ENCODE measurements at regions not wholly inside any gene's neighbourhood (a gene's known extent, or its start where the extent isn't known, plus 50 kb on each side); places are given as distances from the start of the nearest gene placed in this dataset.

- intact Hi-C loops (cut with micrococcal nuclease; ENCODE audit: unreplicated experiment) = no loop called here
Measured at GRCh38 chr3:117003501-117003900, 293.9 kb downstream of the TUSC7 start.

DNA sequence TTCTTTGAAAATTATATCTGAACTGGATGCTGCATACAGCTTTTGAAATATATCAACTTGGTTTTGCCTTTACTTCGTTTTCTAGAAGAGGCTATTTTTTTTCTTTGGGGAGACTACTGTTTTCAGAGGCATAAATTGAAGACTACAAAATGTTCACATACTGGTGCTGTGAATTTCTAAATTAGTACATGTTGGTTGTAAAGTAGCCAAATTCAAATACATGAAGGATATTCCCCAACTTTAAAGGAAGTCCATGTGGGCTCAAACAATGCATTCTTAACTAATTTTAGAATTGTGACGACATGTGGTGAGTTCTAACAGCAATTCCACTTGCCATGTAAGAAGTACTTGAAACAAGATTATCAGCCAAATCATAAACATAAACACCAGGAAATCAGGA, 295.7 kb downstream of the TUSC7 start:
- no TSS peak for BruUV-seq (replicated peaks)

More at GRCh38 chr3:117003501-117003900, 293.9 kb downstream of the TUSC7 start:
- no peaks in the 10 kb centered on the region for H3K9me3 Mint-ChIP-seq (ENCODE audit: low read depth, unreplicated experiment)
- CTCF ChIA-PET = no interaction called here
- H3K36me3 Mint-ChIP-seq (ENCODE audit: insufficient read depth, unreplicated experiment) = no peaks in the 10 kb centered on the region
- TF ChIP-seq, protein P1, sequence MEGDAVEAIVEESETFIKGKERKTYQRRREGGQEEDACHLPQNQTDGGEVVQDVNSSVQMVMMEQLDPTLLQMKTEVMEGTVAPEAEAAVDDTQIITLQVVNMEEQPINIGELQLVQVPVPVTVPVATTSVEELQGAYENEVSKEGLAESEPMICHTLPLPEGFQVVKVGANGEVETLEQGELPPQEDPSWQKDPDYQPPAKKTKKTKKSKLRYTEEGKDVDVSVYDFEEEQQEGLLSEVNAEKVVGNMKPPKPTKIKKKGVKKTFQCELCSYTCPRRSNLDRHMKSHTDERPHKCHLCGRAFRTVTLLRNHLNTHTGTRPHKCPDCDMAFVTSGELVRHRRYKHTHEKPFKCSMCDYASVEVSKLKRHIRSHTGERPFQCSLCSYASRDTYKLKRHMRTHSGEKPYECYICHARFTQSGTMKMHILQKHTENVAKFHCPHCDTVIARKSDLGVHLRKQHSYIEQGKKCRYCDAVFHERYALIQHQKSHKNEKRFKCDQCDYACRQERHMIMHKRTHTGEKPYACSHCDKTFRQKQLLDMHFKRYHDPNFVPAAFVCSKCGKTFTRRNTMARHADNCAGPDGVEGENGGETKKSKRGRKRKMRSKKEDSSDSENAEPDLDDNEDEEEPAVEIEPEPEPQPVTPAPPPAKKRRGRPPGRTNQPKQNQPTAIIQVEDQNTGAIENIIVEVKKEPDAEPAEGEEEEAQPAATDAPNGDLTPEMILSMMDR (IDR thresholded peaks at IDR 0.05; ENCODE audit: unreplicated experiment) = no peak
- BruUV-seq (replicated peaks) = no TSS peak
- no peak for DNase-seq
- H3K27me3 Mint-ChIP-seq (ENCODE audit: unreplicated experiment) = no peaks in the 10 kb centered on the region
- H3K4me1 Mint-ChIP-seq (ENCODE audit: low read depth, unreplicated experiment) = no peaks in the 10 kb centered on the region
- H3K4me3 Mint-ChIP-seq (ENCODE audit: low read depth, unreplicated experiment) = no peak overlapping the region
- no peak overlapping the region for H3K27ac Mint-ChIP-seq (ENCODE audit: unreplicated experiment)

DNA sequence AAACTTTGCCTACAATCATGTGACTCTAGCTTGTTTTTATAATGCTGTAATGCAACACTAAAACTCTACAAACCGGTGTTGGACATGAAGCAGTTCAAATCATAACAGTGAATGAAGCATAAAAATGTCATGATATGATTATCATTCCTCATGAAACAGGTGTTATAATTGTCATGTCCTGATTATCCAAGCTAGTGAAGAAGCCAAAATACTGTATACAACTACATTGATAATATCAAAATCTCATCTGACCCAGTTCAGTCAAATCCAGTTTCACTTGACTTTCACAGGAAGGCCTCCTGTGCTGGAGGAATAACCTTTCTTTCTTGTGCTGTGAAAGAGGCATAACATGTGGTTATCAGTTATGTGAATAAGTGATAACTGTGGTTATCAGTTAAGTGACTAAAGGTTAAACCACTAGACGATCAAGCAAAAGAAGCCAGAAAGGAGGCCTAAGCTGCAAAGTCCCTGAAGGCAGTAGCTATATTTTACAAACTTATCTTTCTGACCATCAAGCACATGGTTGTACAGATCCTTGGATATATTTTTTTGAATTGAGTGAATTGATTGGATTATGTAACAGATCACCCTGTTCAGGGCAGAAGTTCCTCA, 296.4 kb downstream of the TUSC7 start:
- Mint-ChIP-seq H3K27ac (ENCODE audit: unreplicated experiment) (no peak overlapping the region), H3K4me3 (ENCODE audit: low read depth, unreplicated experiment) (no peak overlapping the region), H3K4me1 (ENCODE audit: low read depth, unreplicated experiment) (no peaks in the 10 kb centered on the region), H3K9me3 (ENCODE audit: low read depth, unreplicated experiment) (no peaks in the 10 kb centered on the region), H3K27me3 (ENCODE audit: unreplicated experiment) (no peaks in the 10 kb centered on the region), H3K36me3 (ENCODE audit: insufficient read depth, unreplicated experiment) (no peaks in the 10 kb centered on the region)
- DNase-seq = no peak
- TF ChIP-seq, protein P1 (IDR thresholded peaks at IDR 0.05; ENCODE audit: unreplicated experiment) = no peak
- no TSS peak for BruUV-seq (replicated peaks)
- intact Hi-C loops (cut with micrococcal nuclease; ENCODE audit: unreplicated experiment) = no loop called here
- CTCF ChIA-PET = no interaction called here

More for the DNA sequence above, 295.7 kb downstream of the TUSC7 start:
- DNase-seq = no peak
- Mint-ChIP-seq H3K9me3 (ENCODE audit: low read depth, unreplicated experiment) (no peaks in the 10 kb centered on the region), H3K4me3 (ENCODE audit: low read depth, unreplicated experiment) (no peak overlapping the region), H3K27ac (ENCODE audit: unreplicated experiment) (no peak overlapping the region), H3K4me1 (ENCODE audit: low read depth, unreplicated experiment) (no peaks in the 10 kb centered on the region), H3K27me3 (ENCODE audit: unreplicated experiment) (no peaks in the 10 kb centered on the region), H3K36me3 (ENCODE audit: insufficient read depth, unreplicated experiment) (no peaks in the 10 kb centered on the region)
- TF ChIP-seq, protein P1 (IDR thresholded peaks at IDR 0.05; ENCODE audit: unreplicated experiment) = no peak
- intact Hi-C loops (cut with micrococcal nuclease; ENCODE audit: unreplicated experiment) = no loop called here
- CTCF ChIA-PET = no interaction called here

DNA sequence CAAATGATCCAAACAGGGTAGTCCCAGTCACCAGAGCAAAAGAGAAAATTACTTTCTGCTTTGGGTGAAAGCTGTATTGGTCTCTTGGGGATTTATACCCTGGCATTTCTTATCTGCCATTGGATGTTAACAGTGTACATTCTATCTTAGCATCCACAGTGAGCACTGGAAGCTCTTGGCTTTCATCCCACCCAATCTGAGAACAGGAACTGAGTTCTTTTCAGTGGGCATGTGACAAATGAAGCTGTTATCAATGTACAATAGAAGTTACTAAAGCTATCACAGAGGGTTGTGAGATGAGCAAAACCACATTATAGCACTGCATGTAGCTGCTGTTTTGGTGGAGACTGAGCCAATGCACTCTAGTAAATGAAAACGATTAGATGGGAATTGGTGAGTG, 300.7 kb downstream of the TUSC7 start:
- Mint-ChIP-seq H3K27me3 (ENCODE audit: unreplicated experiment) (no peaks in the 10 kb centered on the region), H3K4me1 (ENCODE audit: low read depth, unreplicated experiment) (no peaks in the 10 kb centered on the region), H3K36me3 (ENCODE audit: insufficient read depth, unreplicated experiment) (no peaks in the 10 kb centered on the region), H3K4me3 (ENCODE audit: low read depth, unreplicated experiment) (no peak overlapping the region), H3K27ac (ENCODE audit: unreplicated experiment) (no peak overlapping the region), H3K9me3 (ENCODE audit: low read depth, unreplicated experiment) (no peaks in the 10 kb centered on the region)
- TF ChIP-seq, protein P1 (IDR thresholded peaks at IDR 0.05; ENCODE audit: unreplicated experiment) = no peak
- CTCF ChIA-PET = no interaction called here
- DNase-seq = no peak
- BruUV-seq (replicated peaks) = no TSS peak
- intact Hi-C loops (cut with micrococcal nuclease; ENCODE audit: unreplicated experiment) = loop anchor here (10.0 kb wide), 1 partner anchor 236 kb away; no protein-coding TSS in a partner anchor
